ENCODE measurements at regions not wholly inside any gene's neighbourhood (a gene's known extent, or its start where the extent isn't known, plus 50 kb on each side); places are given as distances from the start of the nearest gene placed in this dataset.

DNA sequence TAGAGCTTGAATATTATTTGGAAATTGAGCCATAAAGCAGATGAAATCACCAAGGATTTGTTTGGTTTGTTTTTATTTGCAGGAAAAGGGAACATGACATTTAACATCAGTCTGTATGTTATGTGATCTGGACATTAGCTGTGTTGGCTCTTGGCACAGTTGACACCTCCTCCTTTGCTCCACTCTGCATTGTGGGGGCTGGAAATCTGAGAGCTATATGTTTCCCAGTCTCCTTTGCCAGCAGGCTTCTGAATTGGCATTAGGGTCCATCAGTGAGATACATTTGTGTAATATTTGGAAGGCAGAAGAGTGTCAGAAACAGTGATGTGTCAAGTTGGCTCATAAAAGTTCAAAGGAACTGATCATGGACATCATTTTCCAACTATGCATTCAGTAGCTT is 322.1 kb upstream of the ATP2B1 start:
- Histone ChIP-seq H3K23me2 (ENCODE audit: insufficient read length, low read depth, low read length, poor library complexity, severe bottlenecking) (no peaks in the 10 kb centered on the region), H2BK12ac (ENCODE audit: insufficient read length, low read depth, low read length) (no peak overlapping the region), H3K9me3 (ENCODE audit: control insufficient read depth, low read depth, low read length) (no peaks in the 10 kb centered on the region), H3T11ph (ENCODE audit: low read length) (no peak overlapping the region), H3K18ac (ENCODE audit: insufficient read length, low read depth, low read length) (no peak overlapping the region), H3K4me1 (ENCODE audit: insufficient read depth, low read length) (no peaks in the 10 kb centered on the region), H2BK20ac (ENCODE audit: low read depth, low read length, poor library complexity, severe bottlenecking) (no peak overlapping the region), H4K20me1 (ENCODE audit: control insufficient read depth, insufficient read depth, insufficient read length) (no peaks in the 10 kb centered on the region), H4K5ac (ENCODE audit: insufficient read length, low read depth, low read length) (no peak overlapping the region), H2AK5ac (ENCODE audit: insufficient read length, low read length) (no peak overlapping the region), H4K91ac (ENCODE audit: insufficient read length, low read depth, low read length) (no peak overlapping the region), H3K4me2 (ENCODE audit: insufficient read depth, insufficient read length, low read length) (no peak overlapping the region), H2BK5ac (ENCODE audit: insufficient read length, low read length) (no peak overlapping the region), H3K79me2 (ENCODE audit: insufficient read depth, low read length) (no peaks in the 10 kb centered on the region), H3K56ac (ENCODE audit: insufficient read length, low read depth, low read length) (no peak overlapping the region), H3K14ac (ENCODE audit: insufficient read depth, low read length) (no peak overlapping the region), H3K4ac (ENCODE audit: low read depth, low read length) (no peak overlapping the region), H3K9ac (ENCODE audit: extremely low read depth, insufficient read length, low read length) (no peak overlapping the region), H4K8ac (replicated peaks; ENCODE audit: insufficient read length, low read depth, low read length) (no peak overlapping the region), H2BK120ac (ENCODE audit: low read depth, low read length, poor library complexity, severe bottlenecking) (no peak overlapping the region), H3K27ac (ENCODE audit: insufficient read length, low read depth, low read length) (no peak overlapping the region), H2BK15ac (ENCODE audit: low read depth, low read length) (no peak overlapping the region), H3K27me3 (ENCODE audit: insufficient read depth, low read length) (no peaks in the 10 kb centered on the region), H2AFZ (ENCODE audit: low read length) (no peak overlapping the region), H3K23ac (ENCODE audit: insufficient read length, low read depth, low read length) (no peak overlapping the region), H3K79me1 (ENCODE audit: insufficient read depth, low read depth, low read length, poor library complexity, severe bottlenecking) (no peaks in the 10 kb centered on the region)
- Mint-ChIP-seq H3K9me3 (no peaks in the 10 kb centered on the region), H3K4me3 (no peak overlapping the region), H3K27me3 (ENCODE audit: low read depth) (no peaks in the 10 kb centered on the region), H3K36me3 (ENCODE audit: insufficient read depth in 1 of 3, low read depth in 3 of 3) (no peaks in the 10 kb centered on the region), H3K27ac (no peak overlapping the region), H3K4me1 (no peaks in the 10 kb centered on the region)
- no peak for DNase-seq
- TF ChIP-seq, protein P1, sequence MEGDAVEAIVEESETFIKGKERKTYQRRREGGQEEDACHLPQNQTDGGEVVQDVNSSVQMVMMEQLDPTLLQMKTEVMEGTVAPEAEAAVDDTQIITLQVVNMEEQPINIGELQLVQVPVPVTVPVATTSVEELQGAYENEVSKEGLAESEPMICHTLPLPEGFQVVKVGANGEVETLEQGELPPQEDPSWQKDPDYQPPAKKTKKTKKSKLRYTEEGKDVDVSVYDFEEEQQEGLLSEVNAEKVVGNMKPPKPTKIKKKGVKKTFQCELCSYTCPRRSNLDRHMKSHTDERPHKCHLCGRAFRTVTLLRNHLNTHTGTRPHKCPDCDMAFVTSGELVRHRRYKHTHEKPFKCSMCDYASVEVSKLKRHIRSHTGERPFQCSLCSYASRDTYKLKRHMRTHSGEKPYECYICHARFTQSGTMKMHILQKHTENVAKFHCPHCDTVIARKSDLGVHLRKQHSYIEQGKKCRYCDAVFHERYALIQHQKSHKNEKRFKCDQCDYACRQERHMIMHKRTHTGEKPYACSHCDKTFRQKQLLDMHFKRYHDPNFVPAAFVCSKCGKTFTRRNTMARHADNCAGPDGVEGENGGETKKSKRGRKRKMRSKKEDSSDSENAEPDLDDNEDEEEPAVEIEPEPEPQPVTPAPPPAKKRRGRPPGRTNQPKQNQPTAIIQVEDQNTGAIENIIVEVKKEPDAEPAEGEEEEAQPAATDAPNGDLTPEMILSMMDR (conservative IDR thresholded peaks at IDR 0.05), result no peak

Measured in H9 (cell line).